ENCODE measurements at regions not wholly inside any gene's neighbourhood (a gene's known extent, or its start where the extent isn't known, plus 50 kb on each side); places are given as distances from the start of the nearest gene placed in this dataset.

DNA sequence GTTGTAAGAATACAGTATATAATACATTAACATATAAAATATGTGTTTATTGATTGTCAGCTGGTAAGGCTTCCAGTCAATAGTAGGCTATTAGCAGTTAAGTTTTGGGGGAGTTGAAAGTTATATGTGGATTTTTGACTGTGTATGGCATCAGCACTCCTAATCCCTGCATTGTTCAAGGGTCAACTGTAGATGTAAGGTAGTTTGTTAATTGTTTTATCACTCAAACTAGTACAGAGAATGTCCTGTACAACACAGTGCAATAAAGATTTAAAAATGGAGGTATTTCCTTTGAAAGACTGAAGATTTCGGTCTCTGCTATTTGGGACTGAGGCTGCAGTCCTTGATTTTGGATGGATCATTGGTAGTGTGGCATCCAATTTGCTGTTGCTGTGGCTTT, 484.4 kb downstream of the KDM4C start:
- DNase-seq (ENCODE audit: low read depth in 1 of 2, low spot score in 1 of 2): no peak
- TF ChIP-seq, protein P1, sequence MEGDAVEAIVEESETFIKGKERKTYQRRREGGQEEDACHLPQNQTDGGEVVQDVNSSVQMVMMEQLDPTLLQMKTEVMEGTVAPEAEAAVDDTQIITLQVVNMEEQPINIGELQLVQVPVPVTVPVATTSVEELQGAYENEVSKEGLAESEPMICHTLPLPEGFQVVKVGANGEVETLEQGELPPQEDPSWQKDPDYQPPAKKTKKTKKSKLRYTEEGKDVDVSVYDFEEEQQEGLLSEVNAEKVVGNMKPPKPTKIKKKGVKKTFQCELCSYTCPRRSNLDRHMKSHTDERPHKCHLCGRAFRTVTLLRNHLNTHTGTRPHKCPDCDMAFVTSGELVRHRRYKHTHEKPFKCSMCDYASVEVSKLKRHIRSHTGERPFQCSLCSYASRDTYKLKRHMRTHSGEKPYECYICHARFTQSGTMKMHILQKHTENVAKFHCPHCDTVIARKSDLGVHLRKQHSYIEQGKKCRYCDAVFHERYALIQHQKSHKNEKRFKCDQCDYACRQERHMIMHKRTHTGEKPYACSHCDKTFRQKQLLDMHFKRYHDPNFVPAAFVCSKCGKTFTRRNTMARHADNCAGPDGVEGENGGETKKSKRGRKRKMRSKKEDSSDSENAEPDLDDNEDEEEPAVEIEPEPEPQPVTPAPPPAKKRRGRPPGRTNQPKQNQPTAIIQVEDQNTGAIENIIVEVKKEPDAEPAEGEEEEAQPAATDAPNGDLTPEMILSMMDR (IDR thresholded peaks at IDR 0.05; ENCODE audit: low read depth, low read length): no peak
- Histone ChIP-seq H3K4me3 (no peak overlapping the region), H3K9me3 (ENCODE audit: low read depth) (no peaks in the 10 kb centered on the region), H3K36me3 (no peaks in the 10 kb centered on the region), H3K27ac (no peak overlapping the region), H3K27me3 (no peaks in the 10 kb centered on the region), H3K4me1 (ENCODE audit: low read depth) (no peaks in the 10 kb centered on the region)

DNA sequence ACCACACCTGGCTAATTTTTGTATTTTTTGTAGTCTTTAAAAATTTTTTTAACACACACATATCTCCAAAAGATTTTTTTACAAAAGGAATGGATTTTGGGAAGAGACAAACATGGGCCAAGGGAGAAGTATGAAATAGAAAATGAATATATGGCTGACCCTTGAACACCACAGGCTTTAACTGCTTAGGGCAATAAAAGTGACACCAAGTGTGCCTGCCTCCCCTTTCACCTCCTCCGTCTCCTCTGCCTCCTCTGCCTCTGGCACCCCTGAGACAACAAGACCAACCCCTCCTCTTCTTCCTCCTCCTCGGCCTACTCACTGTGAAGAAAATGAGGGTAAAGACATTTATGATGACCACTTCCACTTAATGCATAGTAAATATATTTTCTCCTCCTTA, 483.9 kb downstream of the KDM4C start:
- Histone ChIP-seq H3K27me3 (no peaks in the 10 kb centered on the region), H3K4me1 (ENCODE audit: low read depth) (no peaks in the 10 kb centered on the region), H3K27ac (no peak overlapping the region), H3K9me3 (ENCODE audit: low read depth) (no peaks in the 10 kb centered on the region), H3K36me3 (no peaks in the 10 kb centered on the region), H3K4me3 (no peak overlapping the region)
- no peak for DNase-seq (ENCODE audit: low read depth in 1 of 2, low spot score in 1 of 2)
- TF ChIP-seq, protein P1 (IDR thresholded peaks at IDR 0.05; ENCODE audit: low read depth, low read length): no peak

DNA sequence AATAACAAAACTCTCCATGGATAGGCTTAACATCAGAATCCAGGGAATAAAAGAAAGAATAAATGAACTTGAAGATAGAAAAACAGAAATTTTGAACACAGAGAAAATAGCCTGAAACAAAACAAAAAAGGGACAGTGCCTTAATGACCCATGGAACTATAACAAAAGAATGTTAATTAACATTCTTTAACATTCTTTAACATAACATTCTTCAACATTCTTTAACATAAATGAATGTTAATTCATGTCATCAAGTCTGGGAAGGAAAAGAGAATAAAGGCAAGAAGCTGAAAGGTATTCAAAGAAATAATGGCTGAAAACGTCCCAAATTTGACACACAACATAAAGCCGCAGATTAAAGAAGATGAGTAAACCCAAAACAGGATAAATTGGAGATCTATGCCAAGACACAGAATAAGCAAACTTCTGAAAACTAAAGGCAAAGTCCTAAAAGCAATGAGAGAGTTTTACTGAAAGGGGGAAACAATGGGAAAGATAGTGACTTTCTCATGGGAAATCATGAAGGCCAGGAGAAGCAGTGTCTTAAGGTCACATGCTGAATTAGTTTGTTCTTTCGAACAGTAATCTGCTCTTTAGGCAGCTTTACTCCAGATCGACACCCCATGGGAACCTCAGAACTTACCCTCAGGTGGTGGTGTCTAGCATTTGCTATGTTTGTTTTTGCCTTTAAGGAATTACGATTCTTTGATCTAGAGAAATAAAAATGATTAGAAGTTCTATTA, 483.0 kb downstream of the KDM4C start:
- Histone ChIP-seq H3K27ac (no peak overlapping the region), H3K36me3 (no peaks in the 10 kb centered on the region)
- TF ChIP-seq, protein P1 (IDR thresholded peaks at IDR 0.05; ENCODE audit: low read depth, low read length): no peak

DNA sequence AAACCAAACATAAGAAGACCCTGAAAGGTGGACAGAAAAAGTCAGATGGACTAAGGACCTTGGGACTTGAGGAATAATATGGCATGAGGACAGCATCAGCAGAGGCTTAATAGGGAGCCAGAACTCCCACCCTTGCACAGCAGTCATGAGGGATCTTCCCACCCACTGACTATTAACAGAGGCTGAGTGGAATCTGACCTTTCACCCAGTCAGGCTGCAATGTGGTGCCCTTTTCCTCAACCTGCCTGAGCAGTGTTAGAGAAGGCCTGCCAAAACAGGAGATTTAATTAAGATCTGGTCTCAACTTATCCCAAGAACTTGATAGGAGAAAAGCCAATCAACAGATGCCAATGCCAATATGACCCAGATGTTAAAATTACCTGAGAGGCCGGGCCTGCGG, 481.9 kb downstream of the KDM4C start:
- H3K27ac ChIP-seq: no peak overlapping the region
- peak in 1 of 2 donors; percentile 13 for DNase-seq (ENCODE audit: low read depth in 1 of 2, low spot score in 1 of 2)

More for the DNA sequence above, 483.0 kb downstream of the KDM4C start:
- Histone ChIP-seq H3K9me3 (ENCODE audit: low read depth) (no peaks in the 10 kb centered on the region), H3K4me1 (ENCODE audit: low read depth) (no peaks in the 10 kb centered on the region), H3K4me3 (no peak overlapping the region), H3K27me3 (no peaks in the 10 kb centered on the region)
- DNase-seq (ENCODE audit: low read depth in 1 of 2, low spot score in 1 of 2): no peak

DNA sequence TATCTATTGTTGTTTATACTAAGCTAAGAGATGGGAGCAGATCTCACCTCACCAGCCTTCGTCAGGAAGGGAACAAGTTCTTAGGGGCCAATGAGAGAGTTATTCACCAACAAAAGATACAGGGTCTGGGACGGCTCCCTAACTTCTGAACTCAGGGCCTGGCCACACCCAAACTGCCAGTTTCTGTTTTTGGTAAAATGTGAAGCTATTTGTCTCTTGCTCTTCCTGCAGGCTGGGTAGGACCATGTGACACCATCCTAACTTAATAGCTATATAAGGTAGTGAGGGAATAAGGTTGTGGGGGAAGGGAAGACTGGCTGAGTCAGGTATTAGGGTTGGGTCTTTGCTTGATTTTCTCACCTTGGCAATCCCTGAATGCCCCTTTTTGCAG, 480.5 kb downstream of the KDM4C start:
- Histone ChIP-seq H3K9me3 (ENCODE audit: low read depth) (no peaks in the 10 kb centered on the region), H3K36me3 (no peaks in the 10 kb centered on the region), H3K4me3 (no peak overlapping the region), H3K27me3 (no peaks in the 10 kb centered on the region), H3K27ac (no peak overlapping the region), H3K4me1 (ENCODE audit: low read depth) (no peaks in the 10 kb centered on the region)
- TF ChIP-seq, protein P1 (IDR thresholded peaks at IDR 0.05; ENCODE audit: low read depth, low read length): no peak
- DNase-seq (ENCODE audit: low read depth in 1 of 2, low spot score in 1 of 2): no peak

More for the DNA sequence above, 481.9 kb downstream of the KDM4C start:
- H3K4me1 ChIP-seq (ENCODE audit: low read depth): no peaks in the 10 kb centered on the region
- no peaks in the 10 kb centered on the region for H3K36me3 ChIP-seq
- no peak overlapping the region for H3K4me3 ChIP-seq
- H3K9me3 ChIP-seq (ENCODE audit: low read depth): no peaks in the 10 kb centered on the region
- TF ChIP-seq, protein P1 (IDR thresholded peaks at IDR 0.05; ENCODE audit: low read depth, low read length): no peak
- no peaks in the 10 kb centered on the region for H3K27me3 ChIP-seq
